SH-SY5Y (cell line): ENCODE measurements at regions not wholly inside any gene's neighbourhood (a gene's known extent, or its start where the extent isn't known, plus 50 kb on each side); places are given as distances from the start of the nearest gene placed in this dataset.

Experiments
- GATA2 ChIP-seq: IDR thresholded peaks from 2 replicates; pipeline ENCODE4 v1.6.1; 2011; ENCODE audit warnings: mild to moderate bottlenecking, low read depth, low read length
- GATA3 ChIP-seq: IDR thresholded peaks from 2 replicates; pipeline ENCODE4 v1.6.1; 2011; ENCODE audit warnings: low read depth, mild to moderate bottlenecking, low read length, moderate library complexity

DNA sequence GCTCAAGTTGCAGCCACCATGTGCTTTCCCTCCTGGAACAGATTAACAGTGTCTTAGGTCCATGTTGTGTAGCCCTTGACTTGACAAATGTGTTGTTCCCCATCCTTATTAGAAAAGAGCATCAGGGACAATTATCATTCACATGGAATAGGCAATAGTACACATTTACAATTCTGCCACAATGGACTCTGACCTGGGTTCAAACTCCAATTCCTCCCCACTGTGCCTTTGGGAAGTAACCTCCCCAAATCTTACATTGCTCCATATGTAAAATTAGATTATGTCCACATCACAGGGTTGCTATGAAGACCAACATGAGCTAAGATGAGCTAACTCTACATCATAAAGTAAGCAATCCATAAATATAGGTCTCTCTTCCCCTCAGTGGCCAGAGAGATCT is 193.8 kb downstream of the NRP2 start:
- TF ChIP-seq GATA3 = no peak
- TF ChIP-seq GATA2 = no peak
